HG02610 (cell line): ENCODE measurements at regions not wholly inside any gene's neighbourhood (a gene's known extent, or its start where the extent isn't known, plus 50 kb on each side); places are given as distances from the start of the nearest gene placed in this dataset.
"Not testable (repeated sequence)": the region's sequence is repeated elsewhere in the genome, so short reads cannot be mapped to it uniquely, and the experiment has no call there.

Source experiments
- ATAC-seq: cut with Tn5 transposase; IDR thresholded peaks from one replicate; pipeline ENCODE4 v1.9.1; 2021; ENCODE audit warnings: mild to moderate bottlenecking, moderate library complexity; ENCODE audit not compliant: unreplicated experiment

GRCh38 chr14:34049187-34049586, 98.3 kb upstream of the EGLN3 start:
- not testable (repeated sequence) for ATAC-seq

GRCh38 chr14:34046799-34047520, 96.1 kb upstream of the EGLN3 start:
- ATAC-seq = no peak

DNA sequence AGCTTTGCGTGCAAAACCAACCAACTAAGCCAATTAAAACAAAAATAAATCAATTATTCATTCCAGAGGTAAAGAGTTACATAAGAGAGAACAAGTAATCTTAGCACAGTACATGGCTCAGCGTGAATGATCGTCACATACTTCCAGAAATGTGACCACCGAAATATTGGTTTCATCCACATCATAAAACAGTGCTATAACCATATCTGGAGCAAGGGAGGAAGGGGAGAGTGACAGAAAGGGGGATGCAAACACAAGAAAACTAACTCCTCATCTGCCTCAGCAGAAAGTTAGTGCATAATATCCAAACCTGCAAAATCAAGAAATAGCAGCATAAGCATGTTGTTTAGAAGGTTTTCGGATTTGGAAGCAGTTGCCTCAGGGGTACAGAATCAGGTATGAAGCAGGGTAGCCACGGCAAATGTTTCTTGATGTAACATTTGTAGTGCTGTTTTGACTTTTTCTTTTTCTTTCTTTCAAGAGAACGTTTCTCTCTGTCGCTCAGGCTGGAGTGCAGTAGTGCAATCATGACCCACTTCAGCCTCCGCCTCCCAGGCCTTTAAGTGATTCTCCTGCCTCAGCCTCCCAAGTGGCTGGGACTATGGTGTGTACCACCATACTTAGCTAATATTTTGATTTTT, 93.9 kb upstream of the EGLN3 start:
- no peak for ATAC-seq

DNA sequence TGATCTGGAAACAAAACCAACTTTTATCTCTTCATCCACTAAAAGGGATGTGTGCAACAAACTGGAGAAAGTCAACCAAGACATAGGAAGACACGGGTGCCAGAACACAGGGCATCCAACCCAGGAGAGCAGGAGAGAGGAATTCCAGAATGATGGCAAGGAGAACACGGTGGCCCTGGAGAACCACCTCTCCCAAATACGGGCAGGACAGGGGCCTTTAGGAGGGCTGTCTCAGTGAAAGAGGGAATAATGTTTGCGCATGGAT, 93.4 kb upstream of the EGLN3 start:
- no peak for ATAC-seq

GRCh38 chr14:34043627-34044372, 92.9 kb upstream of the EGLN3 start:
- ATAC-seq = peak; percentile 97

DNA sequence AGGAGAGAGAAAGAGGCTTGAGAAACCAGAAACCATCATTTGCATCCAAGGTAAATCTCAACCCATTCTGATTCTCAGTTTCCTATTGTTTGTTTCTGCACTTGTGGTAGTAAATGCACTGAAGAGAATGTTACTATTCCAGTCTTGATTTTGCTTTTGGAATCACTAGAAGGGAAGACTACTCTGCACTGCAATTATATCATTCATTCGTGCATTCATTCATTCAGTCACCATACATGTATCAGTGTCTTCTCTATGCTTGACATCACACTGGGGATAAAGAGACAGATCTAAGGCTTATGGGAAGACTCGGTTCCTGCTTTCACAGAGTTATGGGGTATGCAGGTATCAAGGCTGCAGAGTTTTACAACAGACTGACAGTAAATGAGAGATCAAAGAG, 90.3 kb upstream of the EGLN3 start:
- ATAC-seq = no peak

DNA sequence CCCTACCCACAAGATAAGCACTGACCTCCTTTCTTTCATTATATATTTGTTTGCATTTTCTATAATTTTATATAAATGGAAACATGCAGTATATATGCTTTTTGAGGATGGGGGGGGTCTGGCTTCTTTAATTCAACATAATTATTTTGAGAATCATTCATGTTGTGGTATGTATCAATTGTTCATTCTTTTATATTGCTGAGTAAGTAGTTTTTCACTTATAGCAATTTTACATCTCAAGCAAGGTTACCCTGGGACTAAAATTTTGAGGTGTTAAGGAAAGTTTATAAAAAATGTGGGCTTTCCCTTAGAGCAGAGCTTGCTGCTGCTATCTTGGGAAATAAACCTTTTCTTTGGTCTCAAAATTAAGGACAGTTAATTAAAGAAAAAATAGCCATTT, 89.9 kb upstream of the EGLN3 start:
- no peak for ATAC-seq

GRCh38 chr14:34039428-34040047, 88.7 kb upstream of the EGLN3 start:
- no peak for ATAC-seq

DNA sequence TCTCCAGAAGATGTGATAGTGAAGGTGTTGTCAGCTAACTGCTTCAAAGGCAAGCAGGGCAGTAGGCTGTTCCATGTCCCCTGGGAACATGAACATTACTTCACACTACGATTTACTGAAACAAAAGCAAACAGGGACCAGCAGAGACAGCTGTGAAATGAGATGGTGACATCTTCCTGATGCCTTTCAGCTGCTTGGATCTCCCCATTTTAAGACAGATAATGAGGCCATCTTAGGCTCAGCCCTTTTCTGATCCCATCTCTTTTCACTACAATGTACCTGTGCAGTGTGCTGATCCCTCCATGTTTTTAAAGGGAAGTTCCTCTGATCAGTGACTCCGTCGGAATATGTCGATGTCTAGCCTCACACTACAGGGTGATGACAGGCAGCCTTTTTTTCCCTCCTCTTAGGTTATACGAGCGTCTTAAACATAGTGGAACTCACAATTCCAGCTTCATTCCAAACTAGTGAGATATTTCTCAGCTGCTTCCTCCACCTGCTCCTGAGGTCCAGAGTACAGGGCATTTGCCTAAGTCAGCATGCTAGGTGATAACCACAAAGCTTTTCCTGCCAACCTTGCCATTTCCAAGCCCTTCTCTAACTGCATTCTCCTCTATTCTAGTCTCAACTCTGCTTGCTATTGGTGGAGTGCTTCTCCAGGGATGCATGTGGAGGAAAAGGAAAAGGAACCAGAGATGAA, 87.6 kb upstream of the EGLN3 start:
- ATAC-seq = no peak

DNA sequence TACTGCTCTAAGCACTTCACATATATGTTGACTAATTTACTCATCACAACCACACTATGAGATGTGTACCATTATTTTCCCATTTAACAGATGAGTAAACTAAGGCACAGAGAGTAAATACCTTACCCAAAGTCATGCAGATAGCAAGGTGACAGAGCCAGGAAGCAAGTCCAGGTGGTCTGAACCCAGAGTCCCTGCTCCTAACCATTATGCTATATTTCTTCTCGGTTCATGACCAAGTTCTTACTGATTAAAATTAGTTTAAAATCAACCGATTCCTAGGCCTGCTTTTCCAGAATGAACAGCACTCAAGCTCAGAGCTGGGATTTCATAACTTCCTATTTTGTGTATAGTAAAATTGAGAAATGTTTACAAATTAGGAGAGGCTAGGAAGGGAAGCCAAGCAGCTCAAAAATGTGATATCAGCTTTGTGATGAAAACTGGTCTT, 85.5 kb upstream of the EGLN3 start:
- ATAC-seq = no peak

- ATAC-seq = no peak
These were observed 85.0 kb upstream of the EGLN3 start for GRCh38 chr14:34035934-34036250.

DNA sequence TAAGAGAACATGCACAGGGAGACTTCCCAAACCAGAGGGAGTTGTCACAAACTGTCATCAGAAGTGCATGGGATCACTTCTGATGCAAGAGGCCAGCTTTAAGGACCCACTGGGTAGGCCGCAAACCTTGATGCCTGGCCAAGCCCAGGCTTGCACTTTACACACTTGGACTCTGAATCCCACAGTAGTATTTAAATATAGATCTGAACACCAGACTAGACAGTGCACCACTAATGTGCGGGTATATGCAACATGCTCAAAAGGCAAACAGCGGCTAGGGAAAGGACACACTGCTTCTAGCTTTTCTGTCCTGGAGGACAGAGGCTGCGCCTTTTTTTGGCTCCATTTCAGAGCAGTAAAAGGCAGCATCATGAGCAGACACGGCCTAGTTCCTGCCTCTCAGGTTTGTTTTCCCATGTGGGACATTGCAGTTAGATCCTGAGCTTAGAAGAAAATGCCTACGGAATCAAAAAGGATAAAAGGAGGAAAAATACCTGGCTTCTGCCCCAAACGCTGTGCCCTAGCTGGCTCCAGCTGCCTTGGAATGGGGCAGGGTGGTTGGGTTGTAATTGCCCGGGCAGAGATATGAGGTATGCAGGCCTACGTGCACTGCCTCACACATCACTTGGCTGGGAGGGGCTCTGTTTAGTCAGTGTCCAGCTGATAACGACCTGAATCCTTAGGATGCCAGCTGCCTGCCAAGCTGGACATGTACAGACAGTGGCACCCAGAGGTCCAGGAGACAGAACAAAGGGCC, 84.5 kb upstream of the EGLN3 start:
- ATAC-seq = no peak

- ATAC-seq = no peak
These were observed 83.7 kb upstream of the EGLN3 start for GRCh38 chr14:34034447-34035176.

DNA sequence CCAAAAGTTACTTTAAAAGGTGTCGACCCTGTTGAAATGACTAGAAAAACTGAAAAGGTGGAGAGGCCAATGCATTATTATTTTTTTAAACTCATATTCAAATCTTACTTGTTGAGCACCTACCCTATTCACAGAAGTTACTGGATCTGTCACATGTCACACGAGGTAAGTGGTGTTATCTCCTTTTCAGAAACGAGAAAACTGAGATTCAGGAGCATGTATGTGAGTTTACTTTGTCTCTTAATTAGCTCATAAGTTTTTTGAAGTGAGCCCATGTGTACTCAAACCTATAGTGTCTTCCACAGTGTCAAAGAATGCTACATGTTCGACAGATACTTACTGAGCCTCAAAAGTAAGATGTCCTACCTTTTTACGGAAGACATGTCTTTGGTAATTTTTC, 81.8 kb upstream of the EGLN3 start:
- no peak for ATAC-seq

DNA sequence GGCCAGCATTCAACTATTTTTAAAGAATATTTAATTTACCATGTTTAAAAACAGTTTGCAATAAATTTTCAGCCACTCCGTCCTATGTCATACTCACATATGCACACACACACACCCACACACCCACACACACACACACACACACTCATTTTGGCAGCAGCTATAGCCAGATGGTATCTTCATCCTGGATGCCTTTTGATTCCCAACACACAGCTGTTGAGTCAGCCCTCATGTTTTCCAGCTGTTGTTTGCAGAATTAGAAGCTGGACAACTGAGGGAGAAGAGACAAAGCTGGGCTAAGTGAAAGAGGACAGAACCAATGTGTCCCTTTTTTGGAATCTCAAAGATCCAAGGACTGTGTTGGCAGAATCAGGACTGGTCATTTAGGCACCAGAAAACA, 80.0 kb upstream of the EGLN3 start:
- ATAC-seq = no peak

DNA sequence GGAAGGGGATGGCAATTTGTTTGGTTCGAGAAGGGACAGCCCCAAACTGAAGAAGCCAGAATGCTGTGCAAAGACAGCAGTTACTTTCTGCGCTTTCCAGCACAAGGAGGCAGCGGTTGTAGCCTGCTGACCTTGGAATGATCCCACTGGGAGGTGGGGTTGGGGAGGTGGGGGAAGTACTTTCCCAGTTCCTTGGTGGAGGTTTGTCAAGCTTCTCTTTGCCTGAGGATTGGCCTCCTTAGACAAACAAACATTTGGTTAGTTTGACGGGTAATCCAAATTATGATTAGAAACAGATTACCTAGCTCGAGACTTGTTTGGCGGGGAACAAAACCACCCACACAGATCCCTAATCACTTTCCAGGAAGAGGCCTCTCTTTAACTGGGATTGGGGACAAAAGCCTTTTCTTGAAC, 79.1 kb upstream of the EGLN3 start:
- no peak for ATAC-seq

DNA sequence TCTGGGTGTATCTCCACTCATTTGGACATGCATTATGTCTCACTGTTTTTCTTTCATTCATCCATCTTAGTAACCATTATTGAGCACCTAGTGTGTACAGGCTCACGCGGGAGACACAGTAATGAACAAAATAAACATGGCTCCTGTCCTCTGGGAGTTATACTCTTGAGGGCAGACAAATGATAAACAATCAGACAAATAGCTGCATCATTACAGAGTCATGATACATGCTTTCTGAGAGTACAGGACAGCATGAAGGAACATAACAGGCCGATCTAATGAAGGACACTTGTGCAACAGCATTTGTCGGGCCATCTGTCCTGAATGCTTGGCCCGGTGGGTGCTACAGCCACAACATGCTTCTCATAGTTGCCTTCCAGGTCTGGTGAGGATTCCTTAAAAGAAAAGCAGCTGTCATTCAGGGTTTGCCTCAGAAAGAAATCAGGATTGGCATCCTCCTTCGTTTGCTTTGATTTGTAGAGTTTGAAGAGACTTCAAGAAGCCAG, 77.2 kb upstream of the EGLN3 start:
- ATAC-seq = no peak

GRCh38 chr14:34027130-34027989, 76.5 kb upstream of the EGLN3 start:
- ATAC-seq = no peak
